ENCODE measurements at regions not wholly inside any gene's neighbourhood (a gene's known extent, or its start where the extent isn't known, plus 50 kb on each side); places are given as distances from the start of the nearest gene placed in this dataset.
"Not testable (repeated sequence)": the region's sequence is repeated elsewhere in the genome, so short reads cannot be mapped to it uniquely, and the experiment has no call there.

GRCh38 chr18:38786906-38787305 is 1221.3 kb upstream of the CELF4 start:
- DNase-seq (ENCODE audit: low read depth): no peak

- DNase-seq (ENCODE audit: low read depth): not testable (repeated sequence)
These were observed 1206.0 kb upstream of the CELF4 start for GRCh38 chr18:38771620-38772019.

GRCh38 chr18:38768504-38768903 is 1202.9 kb upstream of the CELF4 start:
- DNase-seq (ENCODE audit: low read depth): no peak

DNA sequence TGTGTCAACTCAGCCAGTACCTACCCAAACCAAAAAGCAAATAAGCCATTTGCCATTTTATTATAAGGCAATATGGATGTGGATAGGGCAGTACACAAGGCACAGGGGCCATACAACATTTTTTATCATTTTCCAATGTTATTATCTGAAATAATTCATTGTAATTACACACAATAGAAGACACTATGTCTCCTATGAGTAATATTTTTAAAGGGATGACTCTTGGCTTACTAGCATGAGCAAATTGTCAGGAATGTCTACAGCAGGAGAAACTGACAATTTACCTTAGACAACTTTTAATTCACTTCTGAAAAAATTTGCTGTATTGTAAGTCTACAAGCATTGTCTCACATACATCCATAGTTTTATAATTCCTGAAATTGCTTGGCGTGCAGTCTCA is 1193.9 kb upstream of the CELF4 start:
- no peak for DNase-seq (ENCODE audit: low read depth)

GRCh38 chr18:38756436-38756835 is 1190.8 kb upstream of the CELF4 start:
- DNase-seq (ENCODE audit: low read depth): no peak

GRCh38 chr18:38752430-38752829 is 1186.8 kb upstream of the CELF4 start:
- no peak for DNase-seq (ENCODE audit: low read depth)

DNA sequence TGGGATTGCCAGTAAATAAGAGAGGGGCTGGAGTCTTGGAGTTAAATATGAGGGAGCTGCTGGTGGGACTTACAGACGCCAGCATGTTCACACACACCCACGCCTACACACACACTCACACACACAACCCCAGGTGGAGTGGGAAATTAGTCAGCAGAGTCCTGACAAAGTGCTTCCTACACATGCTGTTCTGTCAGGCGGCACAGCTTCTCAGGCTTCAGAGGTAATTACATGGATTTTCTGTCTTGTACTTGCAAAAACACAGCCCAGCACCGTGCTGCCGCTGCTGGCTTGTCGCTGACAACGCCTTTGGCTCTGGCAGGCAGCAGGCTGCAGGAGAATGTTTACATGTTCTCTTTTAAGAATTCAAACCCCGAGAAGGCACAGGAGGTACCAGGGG is 1186.3 kb upstream of the CELF4 start:
- DNase-seq (ENCODE audit: low read depth): no peak

- DNase-seq (ENCODE audit: low read depth): no peak
These were observed 1185.6 kb upstream of the CELF4 start for GRCh38 chr18:38751211-38751610.

DNA sequence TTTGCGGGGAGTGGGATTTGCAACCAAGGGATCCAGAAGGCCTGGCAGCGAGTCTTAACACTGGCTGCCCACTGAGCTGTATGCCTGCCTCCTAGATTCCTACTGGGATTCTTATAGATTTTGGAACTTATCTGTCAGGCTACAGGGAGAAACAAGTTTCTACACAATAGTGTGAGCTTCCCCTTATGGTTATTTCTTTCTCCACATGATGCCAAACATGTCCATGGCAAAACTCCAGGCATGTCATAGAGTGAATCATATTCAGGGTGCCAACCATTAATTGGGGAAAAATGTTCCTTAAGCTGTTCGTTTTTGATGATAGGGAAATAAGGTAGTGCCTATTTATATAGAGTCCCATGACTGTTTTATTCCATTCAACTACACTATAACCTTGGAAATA is 1185.2 kb upstream of the CELF4 start:
- DNase-seq (ENCODE audit: low read depth): no peak

DNA sequence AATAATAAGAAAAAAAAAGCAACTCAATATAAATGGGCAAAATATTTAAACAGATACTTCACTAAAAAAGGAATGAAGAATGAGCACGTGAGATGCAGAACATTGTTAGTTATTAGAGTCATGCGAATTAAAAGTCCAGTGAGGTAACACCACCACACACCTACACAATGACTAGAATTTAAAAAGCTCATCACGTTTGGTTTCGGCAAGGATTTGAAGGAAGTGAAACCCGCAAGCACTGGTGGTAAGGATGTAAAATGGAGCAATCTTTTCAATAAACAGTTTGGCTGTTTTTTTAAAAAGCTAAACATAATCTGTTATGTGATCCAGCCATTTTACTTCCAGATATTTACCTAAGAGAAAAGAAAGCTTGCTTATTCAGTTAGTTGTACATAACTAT is 1181.6 kb upstream of the CELF4 start:
- no peak for DNase-seq (ENCODE audit: low read depth)

DNA sequence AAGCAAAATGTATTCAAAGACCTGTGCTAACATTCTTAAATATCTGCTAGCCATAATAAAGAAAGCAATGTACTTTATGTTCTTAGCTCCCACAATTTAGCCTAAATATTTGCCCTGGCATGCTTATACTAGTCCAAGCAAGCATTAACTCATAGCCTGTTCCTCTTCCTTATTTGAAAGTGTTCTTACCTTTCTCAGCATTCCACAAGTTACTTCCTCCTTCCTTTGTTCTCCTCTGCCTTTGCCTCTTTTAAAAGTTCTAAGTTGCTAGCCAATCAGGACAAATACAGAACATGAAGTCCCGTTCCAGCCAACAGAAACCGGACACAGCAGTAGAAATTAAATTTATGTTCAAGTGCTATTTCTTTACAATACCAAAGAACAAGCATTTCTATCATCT is 1154.6 kb upstream of the CELF4 start:
- DNase-seq (ENCODE audit: low read depth): not testable (repeated sequence)

DNA sequence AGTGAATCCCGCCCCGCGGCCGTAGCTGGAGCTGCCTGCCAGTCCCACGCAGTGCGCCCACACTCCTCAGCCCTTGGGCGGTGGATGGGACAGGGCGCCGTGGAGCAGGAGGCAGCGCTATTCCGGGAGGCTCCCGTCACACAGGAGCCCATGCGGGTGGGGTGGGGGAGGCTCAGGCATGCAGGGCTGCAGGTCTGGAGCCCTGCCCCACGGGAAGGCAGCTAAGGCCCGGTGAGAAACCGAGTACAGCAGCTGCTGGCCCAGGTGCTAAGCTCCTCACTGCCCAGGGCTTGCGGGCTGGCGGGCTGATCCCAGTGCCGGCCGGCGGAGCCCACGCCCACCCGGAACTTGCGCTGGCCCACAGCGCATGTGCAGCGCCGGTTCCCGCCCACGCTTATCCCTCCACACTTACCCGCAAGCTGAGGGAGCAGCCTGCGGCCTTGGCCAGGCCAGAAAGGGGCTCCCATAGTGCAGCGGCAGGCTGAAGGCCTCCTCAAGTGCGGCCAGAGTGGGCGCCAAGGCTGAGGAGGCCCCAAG is 1152.8 kb upstream of the CELF4 start:
- DNase-seq (ENCODE audit: low read depth): no peak

DNA sequence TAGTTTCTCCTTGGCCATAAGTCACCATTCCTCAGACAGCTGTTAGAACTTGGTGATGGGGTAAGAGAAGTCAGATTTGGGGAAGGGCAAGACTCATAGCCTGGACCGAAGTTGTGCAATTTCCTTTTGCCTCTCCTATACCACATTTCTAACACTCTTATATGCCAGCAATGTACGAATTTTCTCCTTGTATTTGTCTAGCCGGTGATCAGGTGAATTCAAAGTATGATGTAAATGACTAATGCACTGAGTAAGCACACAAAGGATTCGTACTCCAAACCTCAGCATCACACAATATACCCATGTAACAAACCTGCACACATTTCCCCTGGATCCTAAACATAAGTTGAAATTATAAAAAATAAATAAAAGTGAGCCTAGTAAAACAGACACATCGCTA is 1143.5 kb upstream of the CELF4 start:
- DNase-seq (ENCODE audit: low read depth): no peak

DNA sequence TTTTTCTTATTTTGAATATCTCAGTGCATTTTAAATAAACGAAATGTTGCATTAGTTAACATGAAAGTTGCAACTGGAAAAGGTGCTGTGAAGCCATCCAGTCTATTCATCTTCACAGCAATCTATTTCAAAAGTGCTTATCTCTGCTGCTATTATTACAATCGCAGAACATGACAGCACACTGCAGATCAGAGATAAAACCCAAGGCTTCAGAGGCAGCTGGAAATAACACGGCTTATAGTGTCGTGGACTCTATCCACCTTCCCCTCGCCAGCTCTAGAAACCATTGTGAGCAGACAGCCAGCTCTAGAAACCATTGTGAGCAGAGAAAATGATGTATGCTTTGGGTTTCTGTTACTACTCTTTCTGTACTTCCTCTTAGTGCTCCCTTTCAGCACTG is 1140.8 kb upstream of the CELF4 start:
- DNase-seq (ENCODE audit: low read depth): no peak

GRCh38 chr18:38698088-38698487 is 1132.5 kb upstream of the CELF4 start:
- no peak for DNase-seq (ENCODE audit: low read depth)

DNA sequence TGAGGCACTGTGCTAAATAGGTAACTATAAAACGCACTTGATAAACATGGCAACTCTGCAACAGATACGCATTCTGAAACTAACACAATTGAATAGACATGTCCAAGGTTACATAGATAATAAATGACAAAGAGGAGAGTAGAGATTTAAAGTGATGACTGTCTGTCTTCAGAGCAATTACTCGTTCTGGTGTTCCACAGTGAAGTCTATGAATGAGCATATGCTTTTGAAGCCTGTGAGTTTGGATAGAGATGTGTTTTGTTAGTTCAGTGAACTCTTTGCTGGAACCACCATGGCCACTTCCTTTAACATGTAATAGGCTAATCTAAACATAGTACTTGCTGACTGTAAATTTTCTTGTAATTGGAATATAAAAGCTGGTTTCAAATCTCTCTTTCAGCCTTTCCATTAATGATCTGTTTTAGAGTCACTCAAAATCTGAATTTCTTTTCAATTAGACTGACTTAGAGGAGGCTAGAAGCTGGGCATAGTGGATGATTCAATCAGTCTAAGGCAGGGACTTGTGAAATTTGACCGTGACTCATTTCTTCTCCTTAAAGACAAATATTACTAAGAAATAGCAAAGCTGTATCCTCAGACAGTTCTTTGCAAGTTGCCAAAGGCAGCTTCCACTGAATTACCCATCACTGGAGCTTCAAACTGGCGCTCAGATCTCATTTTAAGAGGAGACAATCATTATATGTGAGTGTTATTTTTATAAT is 1130.1 kb upstream of the CELF4 start:
- no peak for DNase-seq (ENCODE audit: low read depth)

GRCh38 chr18:38693104-38693503 is 1127.5 kb upstream of the CELF4 start:
- no peak for DNase-seq (ENCODE audit: low read depth)

DNA sequence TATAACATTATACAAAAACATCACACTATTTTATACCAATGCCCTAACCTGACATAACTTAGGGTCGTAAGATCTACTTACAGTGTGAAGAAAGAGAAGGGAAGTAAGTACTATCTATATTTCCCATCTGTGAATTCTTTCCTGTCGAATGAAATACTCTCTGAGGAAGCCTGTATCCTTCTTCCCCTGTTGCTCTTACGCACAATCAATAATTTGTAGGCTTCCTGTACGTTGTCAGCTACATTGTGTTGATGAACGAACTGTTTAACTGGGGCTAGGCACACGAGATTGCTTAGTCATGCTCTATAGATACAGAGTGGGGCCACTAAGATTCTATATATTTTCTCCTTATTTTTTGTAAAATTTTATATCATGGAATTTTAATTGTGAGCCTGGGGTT is 1125.0 kb upstream of the CELF4 start:
- DNase-seq (ENCODE audit: low read depth): no peak

DNA sequence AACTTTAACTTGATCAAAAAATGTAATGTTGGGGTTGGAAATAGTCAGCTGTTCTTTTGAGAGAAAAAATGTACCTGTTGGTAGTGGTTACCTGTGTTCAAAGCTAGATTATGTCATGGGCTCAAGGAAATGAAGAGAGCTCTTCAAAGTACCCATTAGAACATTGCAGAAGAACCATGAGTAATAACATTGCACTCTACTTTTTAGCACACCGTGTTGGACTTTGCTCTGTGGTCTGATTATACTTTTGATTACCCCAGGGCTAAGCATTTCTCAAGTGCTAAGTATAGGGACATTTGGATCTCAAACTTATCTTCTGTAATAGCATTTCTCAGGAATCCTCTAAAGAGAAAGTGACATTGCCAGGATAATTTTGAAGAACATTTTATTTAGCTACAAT is 1122.8 kb upstream of the CELF4 start:
- no peak for DNase-seq (ENCODE audit: low read depth)

DNA sequence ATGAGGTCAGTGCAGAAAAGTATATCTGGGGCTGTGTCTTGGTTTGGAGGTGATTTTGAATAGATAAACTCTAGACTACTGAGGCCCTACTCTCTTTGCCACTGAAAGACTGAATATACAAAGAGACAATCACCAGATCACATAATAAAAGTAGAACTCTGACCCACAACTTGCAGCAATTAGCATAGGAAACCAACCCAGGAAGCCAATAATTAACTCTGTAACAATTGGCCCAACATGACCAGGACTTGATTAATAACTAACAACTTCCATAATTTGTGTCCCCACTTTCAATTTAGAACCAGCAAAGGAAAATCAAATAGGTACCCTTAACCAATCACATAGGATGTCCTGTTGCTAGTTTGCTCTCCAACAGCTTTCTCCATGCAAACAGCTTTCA is 1104.9 kb upstream of the CELF4 start:
- no peak for DNase-seq (ENCODE audit: low read depth)

- no peak for DNase-seq (ENCODE audit: low read depth)
These were observed 1099.3 kb upstream of the CELF4 start for GRCh38 chr18:38664929-38665328.

- no peak for DNase-seq (ENCODE audit: low read depth)
These were observed 1098.1 kb upstream of the CELF4 start for GRCh38 chr18:38663682-38664081.

- no peak for DNase-seq (ENCODE audit: low read depth)
These were observed 1097.7 kb upstream of the CELF4 start for GRCh38 chr18:38663270-38663669.

- DNase-seq (ENCODE audit: low read depth): no peak
These were observed 1089.3 kb upstream of the CELF4 start for GRCh38 chr18:38654946-38655345.

All from T-helper 22 cell (primary cell).